Testis (tissue), 2 donors: ENCODE measurements at regions not wholly inside any gene's neighbourhood (a gene's known extent, or its start where the extent isn't known, plus 50 kb on each side); places are given as distances from the start of the nearest gene placed in this dataset.
"Not testable (repeated sequence)": the region's sequence is repeated elsewhere in the genome, so short reads cannot be mapped to it uniquely, and the experiment has no call there.

Experiments
- DNase-seq: peaks from one replicate; pipeline ENCODE4 v3.0.0-alpha.2; 2019
- H3K27ac ChIP-seq, 2 donors: fragments of 200-600 bp; sonication (generic); one replicate each; pipeline ENCODE4 v1.5.1; 2019
- H3K27me3 ChIP-seq: fragments of 200-600 bp; sonication (generic); one replicate; pipeline ENCODE4 v1.5.1; 2019
- H3K36me3 ChIP-seq: fragments of 200-600 bp; sonication (generic); one replicate; pipeline ENCODE4 v1.5.1; 2017; ENCODE audit warnings: low read depth; ENCODE audit errors: missing control alignments
- H3K4me1 ChIP-seq: fragments of 200-600 bp; sonication (generic); one replicate; pipeline ENCODE4 v1.5.1; 2019
- H3K4me3 ChIP-seq, 2 donors: fragments of 200-600 bp; sonication (generic); one replicate each; pipeline ENCODE4 v1.5.1; 2017 to 2019
- H3K9me3 ChIP-seq: fragments of 200-600 bp; sonication (generic); one replicate; pipeline ENCODE4 v1.5.1; 2017
- POLR2A ChIP-seq: fragments of 450-650 bp; IDR thresholded peaks from one replicate; pipeline ENCODE4 v1.6.1; 2017; ENCODE audit warnings: antibody characterized with exemption, mild to moderate bottlenecking, moderate library complexity
- WGBS, 2 donors: methylation state at CpG; one replicate each; pipeline ENCODE4 v1.1.5; 2018; 5-methylcytosine and 5-hydroxymethylcytosine counted together
- intact Hi-C: fragments of 100-400 bp; cut with DNase I; formaldehyde crosslinking; loops from one replicate; pipeline ENCODE4 v1.15.1; 2023; ENCODE audit warnings: low total_unique reads
- TF ChIP-seq, protein P1 (sequence below), 3 experiments: fragments of 450-650 bp in 2 of 3; fragments of 200-600 bp in 1 of 3; sonication (generic) in 1 of 3; IDR thresholded peaks; one replicate each; pipeline ENCODE4 v1.5.1; 2016 to 2019; ENCODE audit warnings: antibody characterized with exemption in 3 of 3, mild to moderate bottlenecking in 2 of 3, moderate library complexity in 1 of 3

DNA sequence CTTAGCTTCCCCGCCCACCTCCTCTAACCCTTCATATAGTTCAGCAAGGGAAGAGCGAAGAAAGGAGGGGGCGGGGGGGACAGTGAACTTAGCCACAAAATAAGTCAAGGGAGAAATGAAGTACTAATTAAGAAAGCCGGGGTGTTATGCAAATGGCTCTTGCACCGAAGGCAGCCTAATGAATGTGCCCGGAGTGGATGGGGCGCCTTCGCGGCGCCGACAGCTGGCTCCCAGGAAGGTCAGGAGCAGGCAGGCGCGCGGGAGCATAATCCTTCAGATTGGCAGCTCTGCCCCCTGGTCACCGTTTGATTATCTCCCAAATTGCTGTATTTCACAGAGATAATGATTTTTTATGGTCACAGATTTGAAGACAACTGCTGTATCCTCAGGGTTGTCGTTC lies 395.1 kb downstream of the TFAP2B start:
- 1 to 4% methylated on average over 14 to 16 of the region's 16 CpGs for WGBS, 2 donors
- TF ChIP-seq POLR2A: no peak
- TF ChIP-seq, protein P1, sequence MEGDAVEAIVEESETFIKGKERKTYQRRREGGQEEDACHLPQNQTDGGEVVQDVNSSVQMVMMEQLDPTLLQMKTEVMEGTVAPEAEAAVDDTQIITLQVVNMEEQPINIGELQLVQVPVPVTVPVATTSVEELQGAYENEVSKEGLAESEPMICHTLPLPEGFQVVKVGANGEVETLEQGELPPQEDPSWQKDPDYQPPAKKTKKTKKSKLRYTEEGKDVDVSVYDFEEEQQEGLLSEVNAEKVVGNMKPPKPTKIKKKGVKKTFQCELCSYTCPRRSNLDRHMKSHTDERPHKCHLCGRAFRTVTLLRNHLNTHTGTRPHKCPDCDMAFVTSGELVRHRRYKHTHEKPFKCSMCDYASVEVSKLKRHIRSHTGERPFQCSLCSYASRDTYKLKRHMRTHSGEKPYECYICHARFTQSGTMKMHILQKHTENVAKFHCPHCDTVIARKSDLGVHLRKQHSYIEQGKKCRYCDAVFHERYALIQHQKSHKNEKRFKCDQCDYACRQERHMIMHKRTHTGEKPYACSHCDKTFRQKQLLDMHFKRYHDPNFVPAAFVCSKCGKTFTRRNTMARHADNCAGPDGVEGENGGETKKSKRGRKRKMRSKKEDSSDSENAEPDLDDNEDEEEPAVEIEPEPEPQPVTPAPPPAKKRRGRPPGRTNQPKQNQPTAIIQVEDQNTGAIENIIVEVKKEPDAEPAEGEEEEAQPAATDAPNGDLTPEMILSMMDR (IDR thresholded peaks at IDR 0.05): no peak
- no peaks in the 10 kb centered on the region for H3K9me3 ChIP-seq
- H3K27ac ChIP-seq: no peak overlapping the region
- intact Hi-C loops: no loop called here
- H3K4me1 ChIP-seq: no peaks in the 10 kb centered on the region
- peak overlapping the region; percentile 26 to 30 for H3K4me3 ChIP-seq
- H3K27me3 ChIP-seq: no peaks in the 10 kb centered on the region
- no peaks in the 10 kb centered on the region for H3K36me3 ChIP-seq
- DNase-seq: peak; percentile 23

DNA sequence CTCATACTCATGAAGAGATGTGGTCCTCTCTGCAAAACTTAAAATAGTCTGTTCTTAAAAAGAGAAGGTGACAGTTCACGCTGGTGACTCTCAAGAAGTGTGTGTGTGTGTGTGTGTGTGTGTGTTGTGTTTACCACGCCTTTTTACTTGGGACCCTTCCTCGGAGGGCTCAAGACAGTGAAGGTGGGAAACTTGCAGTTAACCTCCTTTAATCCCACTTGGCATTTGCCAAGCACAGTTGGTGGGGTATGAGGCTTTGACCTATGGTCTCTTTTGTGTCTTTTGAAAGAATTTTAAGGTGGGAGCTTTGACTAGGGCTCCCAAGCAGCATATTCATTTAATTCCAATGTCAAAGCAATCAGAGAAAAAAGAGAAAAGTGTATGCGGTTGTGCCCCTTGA lies 395.8 kb downstream of the TFAP2B start:
- H3K4me1 ChIP-seq: no peaks in the 10 kb centered on the region
- H3K36me3 ChIP-seq: no peaks in the 10 kb centered on the region
- no peak overlapping the region for H3K27ac ChIP-seq
- WGBS, 2 donors: 28 to 34% methylated on average over 4 of the region's 4 CpGs
- intact Hi-C loops: no loop called here
- TF ChIP-seq, protein P1 (IDR thresholded peaks at IDR 0.05): no peak
- no peak for TF ChIP-seq POLR2A
- no peaks in the 10 kb centered on the region for H3K9me3 ChIP-seq
- peak overlapping the region in 1 of 2 donors; percentile 30 for H3K4me3 ChIP-seq
- H3K27me3 ChIP-seq: no peaks in the 10 kb centered on the region
- no peak for DNase-seq

DNA sequence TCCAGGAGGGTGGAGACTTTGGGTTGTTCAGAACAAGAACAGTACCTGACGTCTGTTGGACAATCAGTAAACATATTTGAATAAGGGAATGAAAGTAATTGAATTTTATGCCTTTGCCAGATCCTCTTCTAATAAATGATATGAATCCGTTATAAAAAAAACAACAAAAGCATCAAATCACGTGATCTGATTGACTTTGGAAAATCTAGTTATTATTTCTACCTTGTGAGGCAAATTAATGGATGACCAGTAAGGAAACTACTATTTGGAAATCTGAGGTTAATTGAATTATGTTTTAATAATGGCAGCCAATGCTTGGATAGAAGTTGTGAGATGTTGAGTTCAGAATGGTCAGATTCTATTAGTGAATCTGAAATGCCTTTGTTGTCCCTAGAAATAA lies 399.5 kb downstream of the TFAP2B start:
- H3K9me3 ChIP-seq: no peaks in the 10 kb centered on the region
- no peak overlapping the region for H3K4me3 ChIP-seq
- TF ChIP-seq, protein P1 (IDR thresholded peaks at IDR 0.05): no peak
- TF ChIP-seq POLR2A: no peak
- H3K27ac ChIP-seq: no peak overlapping the region
- no peaks in the 10 kb centered on the region for H3K36me3 ChIP-seq
- 86% methylated on average over 3 of the region's 3 CpGs for WGBS, 2 donors
- intact Hi-C loops: no loop called here
- H3K4me1 ChIP-seq: no peaks in the 10 kb centered on the region
- H3K27me3 ChIP-seq: no peaks in the 10 kb centered on the region
- no peak for DNase-seq

DNA sequence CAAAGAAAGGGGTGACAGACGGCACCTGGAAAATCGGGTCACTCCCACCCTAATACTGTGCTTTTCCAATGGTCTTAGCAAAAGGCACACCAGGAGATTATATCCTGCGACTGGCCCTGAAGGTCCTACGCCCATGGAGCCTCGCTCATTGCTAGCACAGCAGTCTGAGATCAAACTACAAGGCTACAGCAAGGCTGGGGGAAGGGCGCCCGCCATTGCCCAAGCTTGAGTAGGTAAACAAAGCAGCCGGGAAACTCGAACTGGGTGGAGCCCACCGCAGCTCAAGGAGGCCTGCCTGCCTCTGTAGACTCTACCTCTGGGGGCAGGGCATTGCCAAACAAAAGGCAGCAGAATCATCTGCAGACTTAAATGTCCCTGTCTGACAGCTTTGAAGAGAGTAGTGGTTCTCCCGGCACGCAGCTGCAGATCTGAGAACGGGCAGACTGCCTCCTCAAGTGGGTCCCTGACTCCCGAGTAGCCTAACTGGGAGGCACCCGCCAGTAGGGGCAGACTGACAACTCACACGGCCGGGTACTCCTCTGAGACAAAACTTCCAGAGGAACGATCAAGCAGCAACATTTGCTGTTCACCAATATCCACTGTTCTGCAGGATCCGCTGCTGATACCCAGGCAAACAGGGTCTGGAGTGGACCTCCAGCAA lies 406.0 kb downstream of the TFAP2B start:
- H3K9me3 ChIP-seq, DNase-seq, H3K27ac ChIP-seq, H3K27me3 ChIP-seq, intact Hi-C loops, H3K36me3 ChIP-seq, H3K4me1 ChIP-seq, H3K4me3 ChIP-seq: not testable (repeated sequence)
- 85 to 90% methylated on average over 19 of the region's 19 CpGs for WGBS, 2 donors

DNA sequence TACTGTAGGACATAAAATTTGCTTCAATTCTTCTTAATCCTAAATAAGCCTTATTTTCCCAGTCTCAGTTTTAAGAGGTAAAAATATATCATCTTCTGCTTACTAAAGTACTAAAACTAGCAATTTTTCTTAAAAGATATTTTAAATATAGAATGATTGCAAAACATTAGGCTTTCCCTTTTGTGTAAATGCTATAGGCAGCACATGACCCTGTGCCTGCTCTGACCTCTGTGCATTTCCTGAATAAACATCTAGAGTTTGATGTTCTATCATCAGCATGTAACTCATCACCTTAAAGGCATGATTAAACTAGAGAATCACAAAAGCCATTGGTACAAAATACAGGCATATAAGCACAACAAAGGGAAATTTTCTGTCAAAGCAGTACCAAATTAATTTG lies 422.7 kb downstream of the TFAP2B start:
- Histone ChIP-seq H3K4me3 (no peak overlapping the region), H3K9me3 (no peaks in the 10 kb centered on the region), H3K27me3 (no peaks in the 10 kb centered on the region), H3K4me1 (no peaks in the 10 kb centered on the region), H3K36me3 (no peaks in the 10 kb centered on the region), H3K27ac (no peak overlapping the region)
- DNase-seq: no peak
- TF ChIP-seq POLR2A: no peak
- TF ChIP-seq, protein P1 (IDR thresholded peaks at IDR 0.05): no peak
- intact Hi-C loops: no loop called here
